ENCODE measurements at regions not wholly inside any gene's neighbourhood (a gene's known extent, or its start where the extent isn't known, plus 50 kb on each side); places are given as distances from the start of the nearest gene placed in this dataset.
"Not testable (repeated sequence)": the region's sequence is repeated elsewhere in the genome, so short reads cannot be mapped to it uniquely, and the experiment has no call there.

GRCh38 chr6:133099573-133099972 lies 141.6 kb upstream of the EYA4 start:
- DNase-seq (ENCODE audit: insufficient read length, low spot score), result peak; percentile 10
- FAIRE-seq, result no peak

DNA sequence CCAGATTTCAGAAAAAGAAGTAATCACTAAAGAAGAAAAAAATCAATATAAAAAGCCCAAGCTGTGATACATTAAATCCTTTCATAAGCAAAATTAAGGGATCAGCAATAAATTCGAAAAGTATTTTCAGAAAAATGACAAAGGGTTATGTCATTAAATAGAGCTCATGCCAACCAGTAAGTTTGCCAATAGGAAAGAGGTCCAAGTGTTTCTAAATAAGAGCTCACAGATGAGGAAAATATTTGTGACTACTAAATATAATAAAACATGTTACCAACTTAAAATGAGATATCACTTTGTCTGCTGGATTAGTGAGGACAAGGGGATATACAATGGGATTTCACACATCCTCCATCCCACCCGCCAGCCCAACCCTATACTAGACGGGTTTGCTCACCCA lies 140.3 kb upstream of the EYA4 start:
- DNase-seq (ENCODE audit: insufficient read length, low spot score), result no peak
- FAIRE-seq, result no peak

GRCh38 chr6:133101790-133102189 lies 139.4 kb upstream of the EYA4 start:
- DNase-seq (ENCODE audit: insufficient read length, low spot score), result no peak
- no peak for FAIRE-seq

DNA sequence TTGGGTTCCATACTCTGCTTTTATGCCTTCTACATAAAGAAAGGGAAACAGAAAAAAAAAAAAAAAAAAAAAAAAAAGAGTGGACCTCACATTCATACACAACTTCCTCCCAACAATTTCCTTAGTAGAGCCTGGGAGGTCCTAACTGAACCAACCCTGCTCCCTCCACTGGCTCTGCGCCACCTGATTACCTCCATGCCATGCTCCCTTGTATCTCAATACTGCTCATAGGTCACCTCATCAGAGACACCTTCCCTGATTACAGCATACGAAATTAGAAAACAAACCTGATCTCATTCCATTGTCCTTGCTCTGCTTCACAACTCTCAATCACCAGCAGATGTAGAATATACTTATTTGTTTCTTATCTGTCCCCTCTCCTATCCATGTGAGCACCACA lies 134.2 kb upstream of the EYA4 start:
- no peak for FAIRE-seq
- no peak for DNase-seq (ENCODE audit: insufficient read length, low spot score)

DNA sequence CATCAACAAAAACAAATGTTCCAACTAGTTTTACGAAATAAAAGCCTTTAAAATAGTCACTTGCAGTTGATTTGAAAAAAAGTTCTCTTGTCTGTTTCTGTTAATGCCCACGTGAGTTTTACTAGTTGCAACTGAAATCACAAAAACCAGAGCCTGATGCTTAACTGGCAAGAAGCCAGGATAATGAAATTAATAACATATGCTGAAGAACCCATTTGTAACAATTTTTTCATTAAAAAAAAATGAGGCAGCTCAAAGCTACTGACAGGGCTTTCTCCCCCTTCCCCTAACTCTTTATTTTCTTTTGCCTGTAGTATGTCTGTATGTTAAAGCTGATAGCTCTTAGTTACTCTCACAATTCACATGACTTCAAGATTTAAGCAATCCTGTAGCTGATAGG lies 132.7 kb upstream of the EYA4 start:
- DNase-seq (ENCODE audit: insufficient read length, low spot score) (no peak), FAIRE-seq (no peak)

GRCh38 chr6:133114973-133115372 lies 126.2 kb upstream of the EYA4 start:
- no peak for FAIRE-seq

DNA sequence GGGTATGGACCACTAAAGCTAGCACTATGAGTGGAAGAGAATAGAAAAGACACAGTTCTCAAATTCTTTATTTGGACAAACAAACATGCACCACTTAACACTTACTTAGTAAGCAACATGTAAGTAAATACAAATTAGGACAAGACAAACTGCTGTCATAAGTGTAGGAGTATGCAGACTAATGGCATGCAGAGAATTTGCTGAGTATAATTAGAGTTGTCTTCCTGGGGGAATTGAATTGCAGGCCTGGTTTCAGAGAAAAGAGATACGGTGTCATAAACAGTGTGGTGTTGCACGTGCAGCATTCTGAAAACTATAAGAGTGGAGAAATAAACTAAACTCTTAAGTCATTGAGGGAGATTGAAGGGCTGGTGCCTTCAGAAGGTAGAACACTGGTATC lies 125.2 kb upstream of the EYA4 start:
- no peak for DNase-seq (ENCODE audit: insufficient read length, low spot score)
- no peak for FAIRE-seq

More at GRCh38 chr6:133114973-133115372, 126.2 kb upstream of the EYA4 start:
- DNase-seq (ENCODE audit: insufficient read length, low spot score), result no peak

- no peak for FAIRE-seq
- no peak for DNase-seq (ENCODE audit: insufficient read length, low spot score)
Measured at GRCh38 chr6:133128191-133128590, 113.0 kb upstream of the EYA4 start.

GRCh38 chr6:133129556-133129955 lies 111.6 kb upstream of the EYA4 start:
- DNase-seq (ENCODE audit: insufficient read length, low spot score), result no peak
- FAIRE-seq, result no peak

DNA sequence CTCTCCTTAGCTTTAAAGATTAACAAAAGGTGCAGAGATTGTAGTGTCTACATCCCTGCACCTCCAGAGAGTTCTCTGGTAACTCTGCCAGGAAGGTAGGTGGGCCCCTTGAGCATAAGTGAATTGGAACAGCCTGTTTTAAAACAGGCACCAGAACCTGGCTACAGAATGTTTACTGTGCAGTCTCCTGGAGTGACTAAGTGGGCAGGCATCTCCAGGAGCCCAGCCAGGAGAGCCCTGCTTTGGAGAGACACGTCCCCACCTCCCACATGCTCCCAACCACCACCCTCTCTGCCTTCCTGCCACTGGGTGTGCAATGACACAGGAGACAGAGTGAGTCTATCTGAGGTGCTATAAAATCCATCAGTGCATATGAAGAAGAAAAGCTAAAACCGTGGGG lies 110.3 kb upstream of the EYA4 start:
- FAIRE-seq (no peak), DNase-seq (ENCODE audit: insufficient read length, low spot score) (peak; percentile 11)

- DNase-seq (ENCODE audit: insufficient read length, low spot score) (no peak), FAIRE-seq (no peak)
Measured at GRCh38 chr6:133131621-133132465, 109.3 kb upstream of the EYA4 start.

GRCh38 chr6:133132466-133132971 lies 108.6 kb upstream of the EYA4 start:
- no peak for DNase-seq (ENCODE audit: insufficient read length, low spot score)
- no peak for FAIRE-seq

GRCh38 chr6:133136177-133136880 lies 104.8 kb upstream of the EYA4 start:
- FAIRE-seq (no peak), DNase-seq (ENCODE audit: insufficient read length, low spot score) (no peak)

- not testable (repeated sequence) for FAIRE-seq; DNase-seq (ENCODE audit: insufficient read length, low spot score)
Measured at GRCh38 chr6:133147470-133148184, 93.5 kb upstream of the EYA4 start.

DNA sequence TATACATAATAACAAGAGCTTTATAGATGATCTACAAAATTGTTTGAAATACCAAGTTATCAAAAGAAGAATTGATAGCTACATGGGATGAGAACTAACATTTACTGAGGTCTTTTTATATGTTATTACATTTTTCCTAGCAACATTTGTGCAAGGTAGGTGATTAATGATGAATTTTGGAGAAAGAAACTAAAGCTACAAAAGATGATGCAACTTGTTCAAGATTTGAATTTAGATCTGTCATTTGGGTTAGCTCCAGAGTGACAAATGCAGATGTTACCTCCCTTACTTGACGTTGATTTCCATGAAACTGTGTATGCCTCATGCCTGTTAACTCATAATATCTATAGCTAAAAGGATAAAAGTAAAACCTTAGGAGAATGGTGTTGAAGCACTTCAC lies 84.5 kb upstream of the EYA4 start:
- FAIRE-seq, result no peak
- no peak for DNase-seq (ENCODE audit: insufficient read length, low spot score)

DNA sequence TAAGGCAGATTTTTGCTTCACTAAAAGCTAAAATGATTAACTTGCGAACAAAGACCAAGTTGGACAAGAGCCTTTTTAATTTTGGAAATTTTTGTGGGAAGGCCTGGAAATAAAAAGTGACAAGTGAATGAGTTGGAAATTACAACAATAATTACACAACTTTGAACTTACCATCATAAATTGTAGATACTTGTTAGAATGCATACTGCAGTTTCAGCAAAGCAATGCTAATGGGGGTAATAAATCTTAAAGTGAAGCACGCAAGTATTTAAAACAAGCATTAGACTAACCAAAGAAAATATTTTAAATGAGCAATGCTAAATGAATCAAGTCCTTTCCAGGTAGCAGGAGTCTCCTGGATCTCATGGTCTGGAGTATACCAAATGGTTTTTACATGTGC lies 83.2 kb upstream of the EYA4 start:
- FAIRE-seq (no peak), DNase-seq (ENCODE audit: insufficient read length, low spot score) (no peak)

GRCh38 chr6:133159255-133159795 lies 81.8 kb upstream of the EYA4 start:
- no peak for FAIRE-seq
- no peak for DNase-seq (ENCODE audit: insufficient read length, low spot score)

GRCh38 chr6:133160536-133160935 lies 80.6 kb upstream of the EYA4 start:
- FAIRE-seq, result no peak

GRCh38 chr6:133165235-133165634 lies 75.9 kb upstream of the EYA4 start:
- DNase-seq (ENCODE audit: insufficient read length, low spot score), result no peak
- FAIRE-seq, result no peak

More at GRCh38 chr6:133160536-133160935, 80.6 kb upstream of the EYA4 start:
- no peak for DNase-seq (ENCODE audit: insufficient read length, low spot score)

DNA sequence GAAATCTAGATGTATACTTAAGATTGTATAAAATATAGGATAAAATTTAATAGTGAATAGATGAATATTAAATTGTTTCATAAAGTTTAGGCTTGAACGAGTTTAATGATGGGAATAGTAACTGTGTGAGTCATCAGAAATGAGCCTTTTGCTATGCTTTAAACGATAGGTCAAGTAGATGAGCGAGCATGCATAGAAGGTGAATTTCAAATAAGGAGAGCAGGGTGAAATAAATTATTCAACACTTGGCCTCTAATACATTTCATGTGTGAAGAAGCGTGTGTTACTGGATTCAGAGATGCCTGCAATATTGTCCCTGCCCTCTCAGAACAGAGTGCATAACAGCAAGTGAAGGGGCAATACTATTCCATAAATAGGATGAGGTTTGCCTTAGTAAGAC lies 74.4 kb upstream of the EYA4 start:
- FAIRE-seq, result no peak
- DNase-seq (ENCODE audit: insufficient read length, low spot score), result no peak

GRCh38 chr6:133169901-133170300 lies 71.3 kb upstream of the EYA4 start:
- no peak for DNase-seq (ENCODE audit: insufficient read length, low spot score)
- FAIRE-seq, result no peak

All from HTR-8/SVneo (cell line).